Adrenal gland (tissue), 5 donors: ENCODE measurements at regions not wholly inside any gene's neighbourhood (a gene's known extent, or its start where the extent isn't known, plus 50 kb on each side); places are given as distances from the start of the nearest gene placed in this dataset.

Experiments
- POLR2A ChIP-seq, 2 donors: fragments of 450-650 bp; IDR thresholded peaks; one replicate each; pipeline ENCODE4 v1.6.1; 2017; ENCODE audit warnings: antibody characterized with exemption in 2 of 2, mild to moderate bottlenecking in 2 of 2, moderate library complexity in 1 of 2
- TF ChIP-seq, protein P1 (sequence below), 6 experiments: fragments of 450-650 bp in 4 of 6; fragments of 200-600 bp in 2 of 6; sonication (generic) in 1 of 6; IDR thresholded peaks; 1 replicate in 5 of 6; 2 replicates in 1 of 6; pipeline versions ENCODE4 v1.5.1 to v1.8.0; 2016 to 2021; ENCODE audit warnings: antibody characterized with exemption in 6 of 6, mild to moderate bottlenecking in 2 of 6, moderate library complexity in 1 of 6
- donor health status: DM: no; HTN: no; CAD: no.

DNA sequence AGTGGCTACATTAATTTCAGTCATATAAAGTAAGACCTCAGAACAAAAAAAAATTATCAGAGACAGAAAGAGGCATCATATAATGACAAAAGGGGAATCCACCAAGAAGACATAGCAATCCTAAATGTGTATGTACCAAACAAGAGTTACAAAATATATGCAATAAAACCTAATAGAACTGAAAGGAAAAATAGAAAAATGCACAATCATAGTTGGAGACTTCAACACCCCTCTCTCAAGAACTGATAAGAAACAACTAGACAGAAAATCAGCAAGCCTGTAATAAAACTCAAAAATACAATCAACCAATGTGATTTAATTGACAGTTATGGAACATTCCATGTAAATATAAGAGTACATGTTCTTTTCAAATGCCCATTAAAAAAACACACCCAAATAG lies 61.3 kb upstream of the C16orf82 start:
- TF ChIP-seq, protein P1, sequence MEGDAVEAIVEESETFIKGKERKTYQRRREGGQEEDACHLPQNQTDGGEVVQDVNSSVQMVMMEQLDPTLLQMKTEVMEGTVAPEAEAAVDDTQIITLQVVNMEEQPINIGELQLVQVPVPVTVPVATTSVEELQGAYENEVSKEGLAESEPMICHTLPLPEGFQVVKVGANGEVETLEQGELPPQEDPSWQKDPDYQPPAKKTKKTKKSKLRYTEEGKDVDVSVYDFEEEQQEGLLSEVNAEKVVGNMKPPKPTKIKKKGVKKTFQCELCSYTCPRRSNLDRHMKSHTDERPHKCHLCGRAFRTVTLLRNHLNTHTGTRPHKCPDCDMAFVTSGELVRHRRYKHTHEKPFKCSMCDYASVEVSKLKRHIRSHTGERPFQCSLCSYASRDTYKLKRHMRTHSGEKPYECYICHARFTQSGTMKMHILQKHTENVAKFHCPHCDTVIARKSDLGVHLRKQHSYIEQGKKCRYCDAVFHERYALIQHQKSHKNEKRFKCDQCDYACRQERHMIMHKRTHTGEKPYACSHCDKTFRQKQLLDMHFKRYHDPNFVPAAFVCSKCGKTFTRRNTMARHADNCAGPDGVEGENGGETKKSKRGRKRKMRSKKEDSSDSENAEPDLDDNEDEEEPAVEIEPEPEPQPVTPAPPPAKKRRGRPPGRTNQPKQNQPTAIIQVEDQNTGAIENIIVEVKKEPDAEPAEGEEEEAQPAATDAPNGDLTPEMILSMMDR (IDR thresholded peaks at IDR 0.05), result no peak
- TF ChIP-seq POLR2A (IDR thresholded peaks at IDR 0.05), result no peak
